Right ventricle myocardium superior (tissue), 1 donor: ENCODE measurements at regions not wholly inside any gene's neighbourhood (a gene's known extent, or its start where the extent isn't known, plus 50 kb on each side); places are given as distances from the start of the nearest gene placed in this dataset.

ENCODE experiments used
- ATAC-seq: fragments of 200-7000 bp; cut with Tn5 transposase; one replicate; pipeline ENCODE4 v1.9.1; 2020; ENCODE audit warnings: mild to moderate bottlenecking; ENCODE audit not compliant: poor library complexity
- DNase-seq: peaks from one replicate; pipeline ENCODE4 v3.0.0-alpha.2; 2020
- intact Hi-C: fragments of 100-400 bp; cut with DNase I; formaldehyde crosslinking; loops from one replicate; pipeline ENCODE4 v1.11.2; 2022
- donor health status: DM: no; HTN: yes; CAD: no; lungs with severe emphysema.

GRCh38 chr17:73824321-73824720 is 180.1 kb upstream of the SDK2 start:
- intact Hi-C loops: no loop called here
- DNase-seq: no peak
- no peak for ATAC-seq

GRCh38 chr17:73826181-73826871 is 182.1 kb upstream of the SDK2 start:
- no peak for DNase-seq
- ATAC-seq: no peak
- intact Hi-C loops: no loop called here

GRCh38 chr17:73826872-73827228 is 182.6 kb upstream of the SDK2 start:
- DNase-seq: no peak
- intact Hi-C loops: no loop called here
- no peak for ATAC-seq

- peak; percentile 49 for ATAC-seq
- intact Hi-C loops: no loop called here
- no peak for DNase-seq
Observed at GRCh38 chr17:73827627-73828291, 183.5 kb upstream of the SDK2 start.

- no peak for ATAC-seq
- intact Hi-C loops: loop anchor here (10.0 kb wide), 1 partner anchor 175 kb away; no protein-coding TSS in a partner anchor
- DNase-seq: no peak
Observed at GRCh38 chr17:73829676-73830280, 185.5 kb upstream of the SDK2 start.

GRCh38 chr17:73831699-73832098 is 187.5 kb upstream of the SDK2 start:
- DNase-seq (no peak), ATAC-seq (no peak)
- intact Hi-C loops: loop anchor here (10.0 kb wide), 1 partner anchor 177 kb away; no protein-coding TSS in a partner anchor

- intact Hi-C loops: loop anchor here (10.0 kb wide), 1 partner anchor 179 kb away; no protein-coding TSS in a partner anchor
- DNase-seq: no peak
- no peak for ATAC-seq
Observed at GRCh38 chr17:73833775-73834488, 189.7 kb upstream of the SDK2 start.

GRCh38 chr17:73834684-73835343 is 190.6 kb upstream of the SDK2 start:
- intact Hi-C loops: loop anchor here (10.0 kb wide), 1 partner anchor 180 kb away; no protein-coding TSS in a partner anchor
- no peak for DNase-seq
- ATAC-seq: no peak

GRCh38 chr17:73835605-73836004 is 191.4 kb upstream of the SDK2 start:
- DNase-seq (no peak), ATAC-seq (no peak)
- intact Hi-C loops: loop anchor here (10.0 kb wide), 1 partner anchor 181 kb away; no protein-coding TSS in a partner anchor

GRCh38 chr17:73838815-73839214 is 194.6 kb upstream of the SDK2 start:
- ATAC-seq (no peak), DNase-seq (no peak)
- intact Hi-C loops: loop anchor here (10.0 kb wide), 1 partner anchor 184 kb away; no protein-coding TSS in a partner anchor

GRCh38 chr17:73840829-73841228 is 196.6 kb upstream of the SDK2 start:
- ATAC-seq: no peak
- intact Hi-C loops: no loop called here
- DNase-seq: no peak

- ATAC-seq (no peak), DNase-seq (no peak)
- intact Hi-C loops: no loop called here
Observed at GRCh38 chr17:73841431-73842060, 197.3 kb upstream of the SDK2 start.

- DNase-seq: no peak
- ATAC-seq: no peak
- intact Hi-C loops: no loop called here
Observed at GRCh38 chr17:73847952-73848351, 203.7 kb upstream of the SDK2 start.

- intact Hi-C loops: no loop called here
- ATAC-seq (no peak), DNase-seq (no peak)
Observed at GRCh38 chr17:73850426-73850825, 206.2 kb upstream of the SDK2 start.

- DNase-seq (no peak), ATAC-seq (no peak)
- intact Hi-C loops: no loop called here
Observed at GRCh38 chr17:73851091-73851490, 206.8 kb upstream of the SDK2 start.

GRCh38 chr17:73851921-73852320 is 207.7 kb upstream of the SDK2 start:
- DNase-seq: no peak
- intact Hi-C loops: no loop called here
- no peak for ATAC-seq

GRCh38 chr17:73855720-73856333 is 211.6 kb upstream of the SDK2 start:
- ATAC-seq: no peak
- no peak for DNase-seq
- intact Hi-C loops: no loop called here

- intact Hi-C loops: no loop called here
- ATAC-seq (no peak), DNase-seq (no peak)
Observed at GRCh38 chr17:73856556-73856955, 212.3 kb upstream of the SDK2 start.
